LNCaP clone FGC (cell line): ENCODE measurements at regions not wholly inside any gene's neighbourhood (a gene's known extent, or its start where the extent isn't known, plus 50 kb on each side); places are given as distances from the start of the nearest gene placed in this dataset.
"Not testable (repeated sequence)": the region's sequence is repeated elsewhere in the genome, so short reads cannot be mapped to it uniquely, and the experiment has no call there.

Experiments used
- DNase-seq: peaks from one replicate; pipeline ENCODE4 v3.0.0-alpha.2; 2011; ENCODE audit warnings: low read depth
- H3K4me3 ChIP-seq: 2 replicates; pipeline ENCODE4 v1.5.1; 2011; ENCODE audit warnings: mild to moderate bottlenecking, low read depth, low read length, control low read depth
- TF ChIP-seq, protein P1 (sequence below): IDR thresholded peaks from 2 replicates; pipeline ENCODE4 v1.5.1; 2012; ENCODE audit warnings: mild to moderate bottlenecking; ENCODE audit not compliant: control insufficient read depth, insufficient read depth; ENCODE audit errors: extremely low read depth

DNA sequence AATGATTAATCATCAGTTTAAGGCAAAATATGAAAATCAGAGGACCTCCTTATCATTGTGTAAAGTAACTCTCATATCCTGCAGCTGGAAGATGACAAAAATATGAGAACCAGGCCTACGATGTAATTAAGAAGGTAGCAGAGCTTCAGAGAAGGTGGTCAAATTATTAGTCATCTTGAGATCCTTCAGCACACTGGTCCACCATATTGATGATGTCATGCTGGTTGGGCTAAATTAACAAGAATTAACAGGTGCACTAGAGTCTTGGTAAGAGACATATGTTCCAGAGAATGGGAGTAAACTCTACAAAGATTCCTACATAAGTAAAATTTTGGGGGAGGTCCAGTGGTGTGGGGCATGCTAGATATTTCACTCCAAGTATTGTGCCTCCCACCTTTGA is 112.8 kb downstream of the OTOR start:
- no peak for DNase-seq
- no peak overlapping the region for H3K4me3 ChIP-seq
- TF ChIP-seq, protein P1, sequence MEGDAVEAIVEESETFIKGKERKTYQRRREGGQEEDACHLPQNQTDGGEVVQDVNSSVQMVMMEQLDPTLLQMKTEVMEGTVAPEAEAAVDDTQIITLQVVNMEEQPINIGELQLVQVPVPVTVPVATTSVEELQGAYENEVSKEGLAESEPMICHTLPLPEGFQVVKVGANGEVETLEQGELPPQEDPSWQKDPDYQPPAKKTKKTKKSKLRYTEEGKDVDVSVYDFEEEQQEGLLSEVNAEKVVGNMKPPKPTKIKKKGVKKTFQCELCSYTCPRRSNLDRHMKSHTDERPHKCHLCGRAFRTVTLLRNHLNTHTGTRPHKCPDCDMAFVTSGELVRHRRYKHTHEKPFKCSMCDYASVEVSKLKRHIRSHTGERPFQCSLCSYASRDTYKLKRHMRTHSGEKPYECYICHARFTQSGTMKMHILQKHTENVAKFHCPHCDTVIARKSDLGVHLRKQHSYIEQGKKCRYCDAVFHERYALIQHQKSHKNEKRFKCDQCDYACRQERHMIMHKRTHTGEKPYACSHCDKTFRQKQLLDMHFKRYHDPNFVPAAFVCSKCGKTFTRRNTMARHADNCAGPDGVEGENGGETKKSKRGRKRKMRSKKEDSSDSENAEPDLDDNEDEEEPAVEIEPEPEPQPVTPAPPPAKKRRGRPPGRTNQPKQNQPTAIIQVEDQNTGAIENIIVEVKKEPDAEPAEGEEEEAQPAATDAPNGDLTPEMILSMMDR = no peak

DNA sequence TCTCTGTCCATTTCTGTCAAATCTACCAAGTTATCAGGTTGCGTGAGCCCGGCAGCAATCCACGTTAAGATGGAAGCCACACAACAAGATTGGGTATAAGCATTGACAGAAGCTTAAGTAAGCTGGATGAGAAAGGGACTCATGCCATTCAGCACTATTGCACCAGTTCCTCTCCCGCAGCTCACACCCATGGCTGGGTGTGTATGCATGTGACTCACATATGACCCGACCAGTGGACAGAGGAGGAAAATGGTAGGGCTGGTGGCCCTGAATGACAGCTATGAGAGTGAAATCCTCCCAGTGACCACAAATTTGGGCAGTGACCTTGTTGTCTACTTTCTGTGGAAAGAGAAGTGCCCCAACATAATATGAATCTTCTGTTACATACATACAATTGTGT is 113.5 kb downstream of the OTOR start:
- no peak overlapping the region for H3K4me3 ChIP-seq
- DNase-seq = no peak
- TF ChIP-seq, protein P1 = no peak

DNA sequence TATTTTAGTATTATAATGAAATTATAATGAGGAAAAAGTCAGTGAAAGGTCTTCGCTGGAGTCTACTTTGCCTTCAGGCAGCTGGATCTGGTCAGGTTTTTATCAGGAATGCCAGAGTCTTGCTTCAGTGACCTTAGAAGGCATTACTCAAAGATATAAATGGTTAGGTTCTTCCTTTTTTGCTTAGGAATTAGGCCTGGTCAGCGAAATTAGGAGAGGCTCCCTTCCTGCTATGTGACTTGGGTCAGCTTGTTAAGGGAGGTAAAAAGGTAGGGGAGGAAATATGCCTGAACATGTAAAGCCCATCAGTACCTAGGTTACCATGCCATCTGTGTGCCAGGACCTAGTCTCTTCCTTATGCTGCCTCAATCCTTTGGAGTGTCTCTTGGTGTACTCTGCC is 115.1 kb downstream of the OTOR start:
- DNase-seq = no peak
- TF ChIP-seq, protein P1 = no peak
- H3K4me3 ChIP-seq = no peak overlapping the region

DNA sequence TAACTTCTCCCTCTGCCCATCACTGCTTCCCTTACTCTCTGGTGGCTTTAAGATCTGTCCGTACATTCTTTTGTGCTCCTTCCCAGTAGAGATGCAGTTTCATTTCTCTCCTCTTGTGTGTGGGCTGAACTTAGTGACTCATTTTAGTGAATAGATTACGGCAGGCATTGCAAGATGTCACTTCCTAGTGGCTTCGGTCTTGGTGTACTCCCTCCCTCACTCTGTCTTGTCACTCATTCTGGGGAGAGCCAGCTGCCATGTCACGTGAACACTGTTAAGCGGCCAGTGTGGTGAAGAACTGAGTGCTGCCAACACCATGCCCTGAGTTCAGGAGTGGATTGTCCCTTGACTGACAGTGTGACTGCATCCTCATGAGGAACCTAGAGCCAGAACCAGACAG is 115.9 kb downstream of the OTOR start:
- TF ChIP-seq, protein P1 = no peak
- no peak for DNase-seq
- no peak overlapping the region for H3K4me3 ChIP-seq

DNA sequence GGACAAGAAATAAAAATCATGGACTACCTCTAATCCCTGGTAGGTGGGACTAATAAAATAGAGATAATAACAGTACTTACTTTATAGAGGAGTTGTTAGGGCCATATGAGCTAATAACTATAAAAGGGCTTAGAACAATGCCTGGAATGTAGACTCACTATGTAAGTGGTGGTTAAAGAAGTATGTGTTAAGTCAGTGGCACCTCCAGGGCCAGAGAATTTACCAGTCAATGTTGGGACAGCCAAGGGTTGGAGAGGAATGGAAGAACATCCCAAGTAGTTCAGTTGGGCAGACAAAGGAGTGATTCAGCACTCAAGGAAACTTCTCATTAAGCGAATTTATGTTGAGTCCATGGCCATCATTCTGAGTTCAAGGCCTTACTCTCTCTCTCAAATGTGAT is 116.8 kb downstream of the OTOR start:
- no peak overlapping the region for H3K4me3 ChIP-seq
- TF ChIP-seq, protein P1 = no peak

DNA sequence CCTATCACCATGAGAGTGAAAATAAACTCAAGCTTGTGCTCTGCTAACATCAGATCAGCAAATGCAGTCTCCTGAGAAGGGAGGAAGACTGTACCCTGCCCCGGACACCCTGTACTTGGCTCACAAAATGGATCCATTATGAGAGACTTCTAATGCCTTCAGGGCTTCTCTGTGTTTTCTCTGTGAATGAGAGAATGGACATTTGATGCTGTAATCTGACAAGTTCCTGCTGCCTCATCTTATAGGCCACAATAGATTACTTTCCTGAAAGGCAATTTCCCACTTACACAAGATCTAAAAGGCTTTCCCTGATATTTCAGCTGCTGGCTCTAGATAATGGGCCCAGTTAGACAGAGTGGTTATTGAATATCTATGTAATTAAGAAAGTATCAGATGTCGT is 117.2 kb downstream of the OTOR start:
- no peak for DNase-seq
- TF ChIP-seq, protein P1 = no peak
- H3K4me3 ChIP-seq = no peak overlapping the region

More for the DNA sequence above, 116.8 kb downstream of the OTOR start:
- DNase-seq = no peak

DNA sequence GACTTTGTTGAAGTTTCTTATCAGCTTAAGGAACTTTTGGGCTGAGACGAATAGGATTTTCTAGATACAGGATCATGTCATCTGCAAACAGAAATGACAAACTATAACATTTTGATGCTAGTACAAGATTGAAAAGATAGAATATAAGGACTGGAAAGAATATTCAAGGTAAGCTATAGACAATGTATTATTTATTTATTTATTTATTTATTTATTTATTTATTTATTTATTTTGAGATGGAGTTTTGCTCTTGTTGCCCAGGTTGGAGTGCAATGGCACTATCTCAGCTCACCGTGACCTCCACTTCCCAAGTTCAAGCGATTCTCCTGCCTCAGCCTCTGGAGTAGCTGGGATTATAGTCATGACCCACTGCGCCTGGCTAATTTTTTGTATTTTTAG is 125.0 kb downstream of the OTOR start:
- not testable (repeated sequence) for DNase-seq, H3K4me3 ChIP-seq
